ENCODE measurements at regions not wholly inside any gene's neighbourhood (a gene's known extent, or its start where the extent isn't known, plus 50 kb on each side); places are given as distances from the start of the nearest gene placed in this dataset.

GRCh38 chr5:30102185-30102584 is 1091.3 kb upstream of the CDH6 start:
- TF ChIP-seq CTCF (IDR thresholded peaks at IDR 0.05; ENCODE audit: extremely low read depth, low read depth, low read length), result no peak
- Histone ChIP-seq H3K36me3 (ENCODE audit: insufficient read depth, low read length) (no peaks in the 10 kb centered on the region), H3K27ac (ENCODE audit: low read depth, low read length) (no peak overlapping the region), H3K79me2 (ENCODE audit: insufficient read depth, low read length) (no peaks in the 10 kb centered on the region), H3K27me3 (ENCODE audit: insufficient read depth, low read length) (no peaks in the 10 kb centered on the region), H2AFZ (ENCODE audit: low read length) (no peak overlapping the region), H3K4me2 (ENCODE audit: insufficient read depth, low read length) (no peak overlapping the region), H3K9me3 (ENCODE audit: low read depth, low read length) (peaks cover 2% of the 10 kb centered on the region), H3K4me1 (ENCODE audit: insufficient read depth, low read length) (no peaks in the 10 kb centered on the region), H4K20me1 (ENCODE audit: insufficient read depth, low read length) (no peaks in the 10 kb centered on the region), H3K4me3 (ENCODE audit: insufficient read depth, low read length) (no peak overlapping the region)
- DNase-seq (ENCODE audit: insufficient read length, low spot score, missing footprints), result no peak

- H3K27me3 ChIP-seq (ENCODE audit: insufficient read depth, low read length), result no peaks in the 10 kb centered on the region
- H3K4me1 ChIP-seq (ENCODE audit: insufficient read depth, low read length), result no peaks in the 10 kb centered on the region
- no peak overlapping the region for H3K4me3 ChIP-seq (ENCODE audit: insufficient read depth, low read length)
- H2AFZ ChIP-seq (ENCODE audit: low read length), result no peak overlapping the region
- H4K20me1 ChIP-seq (ENCODE audit: insufficient read depth, low read length), result no peaks in the 10 kb centered on the region
- no peak for TF ChIP-seq CTCF (IDR thresholded peaks at IDR 0.05; ENCODE audit: extremely low read depth, low read depth, low read length)
- H3K36me3 ChIP-seq (ENCODE audit: insufficient read depth, low read length), result no peaks in the 10 kb centered on the region
- no peaks in the 10 kb centered on the region for H3K79me2 ChIP-seq (ENCODE audit: insufficient read depth, low read length)
- H3K27ac ChIP-seq (ENCODE audit: low read depth, low read length), result no peak overlapping the region
- no peak for DNase-seq (ENCODE audit: insufficient read length, low spot score, missing footprints)
- no peak overlapping the region for H3K4me2 ChIP-seq (ENCODE audit: insufficient read depth, low read length)
- peaks cover 2% of the 10 kb centered on the region for H3K9me3 ChIP-seq (ENCODE audit: low read depth, low read length)
These were observed 1092.6 kb upstream of the CDH6 start for GRCh38 chr5:30100929-30101328.

DNA sequence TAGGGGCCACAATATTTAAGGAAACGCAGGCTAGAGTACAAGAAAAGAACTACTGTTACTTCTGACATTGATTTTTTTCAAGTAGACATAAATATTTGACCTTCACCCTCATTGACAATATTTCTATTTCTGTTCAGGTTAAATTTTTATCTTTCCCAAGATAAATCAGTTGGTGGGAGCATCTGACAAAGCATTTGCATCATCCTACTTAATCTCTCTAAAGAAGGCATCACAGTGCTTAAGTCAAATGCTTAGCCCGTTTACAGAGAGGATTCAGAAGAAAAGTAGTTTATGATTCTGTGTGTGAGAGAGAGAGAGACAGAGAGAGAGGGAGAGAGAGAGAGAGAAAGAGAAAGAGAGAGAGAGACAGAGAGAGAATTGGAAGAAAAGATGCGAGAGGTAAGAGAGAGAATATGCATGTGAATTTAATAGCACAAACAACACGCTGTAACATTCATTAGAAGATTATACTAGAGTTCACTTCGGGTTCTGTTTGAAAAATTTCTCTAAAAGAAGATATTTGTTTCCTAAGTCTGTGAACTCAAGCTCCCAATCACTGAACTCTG is 1093.3 kb upstream of the CDH6 start:
- Histone ChIP-seq H3K79me2 (ENCODE audit: insufficient read depth, low read length) (no peaks in the 10 kb centered on the region), H3K9me3 (ENCODE audit: low read depth, low read length) (peaks cover 2% of the 10 kb centered on the region), H3K4me2 (ENCODE audit: insufficient read depth, low read length) (no peak overlapping the region), H2AFZ (ENCODE audit: low read length) (no peak overlapping the region), H3K27me3 (ENCODE audit: insufficient read depth, low read length) (no peaks in the 10 kb centered on the region), H3K36me3 (ENCODE audit: insufficient read depth, low read length) (no peaks in the 10 kb centered on the region), H3K4me1 (ENCODE audit: insufficient read depth, low read length) (no peaks in the 10 kb centered on the region), H3K4me3 (ENCODE audit: insufficient read depth, low read length) (no peak overlapping the region), H4K20me1 (ENCODE audit: insufficient read depth, low read length) (no peaks in the 10 kb centered on the region), H3K27ac (ENCODE audit: low read depth, low read length) (no peak overlapping the region)
- no peak for TF ChIP-seq CTCF (IDR thresholded peaks at IDR 0.05; ENCODE audit: extremely low read depth, low read depth, low read length)
- no peak for DNase-seq (ENCODE audit: insufficient read length, low spot score, missing footprints)

DNA sequence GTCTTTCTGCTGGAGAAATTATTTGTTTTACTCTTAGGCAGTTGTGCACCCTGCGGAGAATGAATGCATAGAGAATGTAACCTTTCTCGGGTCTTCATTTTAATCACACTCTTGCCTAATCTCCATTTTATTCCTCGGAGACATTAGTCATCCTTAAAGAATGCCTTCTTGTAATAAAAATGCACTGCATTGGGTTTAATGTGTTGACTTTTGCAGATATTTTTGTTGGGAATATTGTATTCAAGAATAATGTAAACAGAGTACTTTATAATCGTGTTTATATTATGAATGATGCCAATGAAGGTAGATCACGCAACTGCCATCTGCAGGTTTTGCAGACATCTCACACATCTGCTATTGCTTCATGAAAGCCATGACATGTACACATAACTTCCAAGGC is 1093.9 kb upstream of the CDH6 start:
- no peaks in the 10 kb centered on the region for H3K79me2 ChIP-seq (ENCODE audit: insufficient read depth, low read length)
- H3K4me1 ChIP-seq (ENCODE audit: insufficient read depth, low read length), result no peaks in the 10 kb centered on the region
- DNase-seq (ENCODE audit: insufficient read length, low spot score, missing footprints), result no peak
- H3K4me3 ChIP-seq (ENCODE audit: insufficient read depth, low read length), result no peak overlapping the region
- no peaks in the 10 kb centered on the region for H3K36me3 ChIP-seq (ENCODE audit: insufficient read depth, low read length)
- no peaks in the 10 kb centered on the region for H4K20me1 ChIP-seq (ENCODE audit: insufficient read depth, low read length)
- H2AFZ ChIP-seq (ENCODE audit: low read length), result no peak overlapping the region
- H3K9me3 ChIP-seq (ENCODE audit: low read depth, low read length), result peaks cover 2% of the 10 kb centered on the region
- no peaks in the 10 kb centered on the region for H3K27me3 ChIP-seq (ENCODE audit: insufficient read depth, low read length)
- H3K4me2 ChIP-seq (ENCODE audit: insufficient read depth, low read length), result no peak overlapping the region
- H3K27ac ChIP-seq (ENCODE audit: low read depth, low read length), result no peak overlapping the region
- no peak for TF ChIP-seq CTCF (IDR thresholded peaks at IDR 0.05; ENCODE audit: extremely low read depth, low read depth, low read length)

Data from osteoblast (primary cell).